Ureter (tissue), 1 donor: ENCODE measurements at regions not wholly inside any gene's neighbourhood (a gene's known extent, or its start where the extent isn't known, plus 50 kb on each side); places are given as distances from the start of the nearest gene placed in this dataset.

Source experiments
- DNase-seq: peaks from one replicate; pipeline ENCODE4 v3.0.0-alpha.2; 2020; ENCODE audit warnings: low spot score
- donor health status: DM: yes; HTN: yes; CAD: no.

GRCh38 chr15:87239582-87240230 lies 1016.8 kb downstream of the NTRK3 start:
- no peak for DNase-seq

- DNase-seq = no peak
Measured at GRCh38 chr15:87238451-87239068, 1018.0 kb downstream of the NTRK3 start.

- DNase-seq = no peak
Measured at GRCh38 chr15:87228460-87228859, 1028.1 kb downstream of the NTRK3 start.

GRCh38 chr15:87227846-87228245 lies 1028.7 kb downstream of the NTRK3 start:
- no peak for DNase-seq

GRCh38 chr15:87225436-87225835 lies 1031.1 kb downstream of the NTRK3 start:
- no peak for DNase-seq

- no peak for DNase-seq
Measured at GRCh38 chr15:87224404-87224803, 1032.1 kb downstream of the NTRK3 start.

GRCh38 chr15:87219650-87220615 lies 1036.6 kb downstream of the NTRK3 start:
- no peak for DNase-seq

- DNase-seq = no peak
Measured at GRCh38 chr15:87215100-87215499, 1041.4 kb downstream of the NTRK3 start.

- DNase-seq = no peak
Measured at GRCh38 chr15:87213626-87214025, 1042.9 kb downstream of the NTRK3 start.

GRCh38 chr15:87212041-87212440 lies 1044.5 kb downstream of the NTRK3 start:
- no peak for DNase-seq

- no peak for DNase-seq
Measured at GRCh38 chr15:87211547-87211946, 1045.0 kb downstream of the NTRK3 start.

GRCh38 chr15:87209891-87210689 lies 1046.4 kb downstream of the NTRK3 start:
- no peak for DNase-seq

- no peak for DNase-seq
Measured at GRCh38 chr15:87207990-87208580, 1048.5 kb downstream of the NTRK3 start.

GRCh38 chr15:87207251-87207650 lies 1049.3 kb downstream of the NTRK3 start:
- DNase-seq = no peak

GRCh38 chr15:87201986-87202385 lies 1054.6 kb downstream of the NTRK3 start:
- no peak for DNase-seq

- DNase-seq = no peak
Measured at GRCh38 chr15:87200149-87200548, 1056.4 kb downstream of the NTRK3 start.

GRCh38 chr15:87197981-87198380 lies 1058.6 kb downstream of the NTRK3 start:
- DNase-seq = no peak

- DNase-seq = no peak
Measured at GRCh38 chr15:87196498-87196897, 1060.0 kb downstream of the NTRK3 start.

GRCh38 chr15:87193481-87193880 lies 1063.1 kb downstream of the NTRK3 start:
- DNase-seq = no peak

- no peak for DNase-seq
Measured at GRCh38 chr15:87167706-87168105, 1088.0 kb downstream of the AGBL1 start.

- no peak for DNase-seq
Measured at GRCh38 chr15:87167055-87167454, 1087.4 kb downstream of the AGBL1 start.
